ENCODE measurements at regions not wholly inside any gene's neighbourhood (a gene's known extent, or its start where the extent isn't known, plus 50 kb on each side); places are given as distances from the start of the nearest gene placed in this dataset.

DNA sequence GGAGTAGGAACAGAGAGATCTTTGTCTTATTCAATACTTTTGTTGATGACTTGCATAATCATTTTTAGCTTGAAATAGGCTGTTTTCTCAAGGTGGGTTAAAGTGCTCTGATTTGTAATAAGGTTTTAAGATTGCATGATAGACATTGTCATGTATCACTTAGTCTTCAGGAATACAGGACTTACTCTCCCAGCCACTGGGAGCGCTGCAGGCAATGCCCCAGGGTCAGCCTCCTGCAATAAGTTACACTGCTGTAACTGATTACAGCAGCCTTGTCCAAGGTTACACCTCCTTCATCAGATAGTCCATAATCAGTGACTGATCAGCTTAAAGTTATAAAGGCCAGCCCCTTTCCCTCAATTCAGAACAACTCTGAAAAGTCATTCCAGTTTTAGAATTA lies 218.6 kb downstream of the ESM1 start:
- TF ChIP-seq, protein P1, sequence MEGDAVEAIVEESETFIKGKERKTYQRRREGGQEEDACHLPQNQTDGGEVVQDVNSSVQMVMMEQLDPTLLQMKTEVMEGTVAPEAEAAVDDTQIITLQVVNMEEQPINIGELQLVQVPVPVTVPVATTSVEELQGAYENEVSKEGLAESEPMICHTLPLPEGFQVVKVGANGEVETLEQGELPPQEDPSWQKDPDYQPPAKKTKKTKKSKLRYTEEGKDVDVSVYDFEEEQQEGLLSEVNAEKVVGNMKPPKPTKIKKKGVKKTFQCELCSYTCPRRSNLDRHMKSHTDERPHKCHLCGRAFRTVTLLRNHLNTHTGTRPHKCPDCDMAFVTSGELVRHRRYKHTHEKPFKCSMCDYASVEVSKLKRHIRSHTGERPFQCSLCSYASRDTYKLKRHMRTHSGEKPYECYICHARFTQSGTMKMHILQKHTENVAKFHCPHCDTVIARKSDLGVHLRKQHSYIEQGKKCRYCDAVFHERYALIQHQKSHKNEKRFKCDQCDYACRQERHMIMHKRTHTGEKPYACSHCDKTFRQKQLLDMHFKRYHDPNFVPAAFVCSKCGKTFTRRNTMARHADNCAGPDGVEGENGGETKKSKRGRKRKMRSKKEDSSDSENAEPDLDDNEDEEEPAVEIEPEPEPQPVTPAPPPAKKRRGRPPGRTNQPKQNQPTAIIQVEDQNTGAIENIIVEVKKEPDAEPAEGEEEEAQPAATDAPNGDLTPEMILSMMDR (IDR thresholded peaks at IDR 0.05) = no peak
- TF ChIP-seq POLR2AphosphoS5 (IDR thresholded peaks at IDR 0.05) (no peak), POLR2A (IDR thresholded peaks at IDR 0.05; ENCODE audit: low read depth) (no peak), EP300 (IDR thresholded peaks at IDR 0.05) (no peak)

All from esophagus muscularis mucosa (tissue), 4 donors.